Endothelial cell (in vitro differentiated cells): ENCODE measurements at regions not wholly inside any gene's neighbourhood (a gene's known extent, or its start where the extent isn't known, plus 50 kb on each side); places are given as distances from the start of the nearest gene placed in this dataset.

Experiments
- DNase-seq: peaks from one replicate; pipeline ENCODE4 v3.0.0; 2021; ENCODE audit warnings: low spot score
- H3K27ac Mint-ChIP-seq: one replicate; pipeline ENCODE4 v1.8.0; 2021; ENCODE audit warnings: mixed read lengths, inconsistent platforms; ENCODE audit not compliant: unreplicated experiment
- H3K27me3 Mint-ChIP-seq: one replicate; pipeline ENCODE4 v1.8.0; 2021; ENCODE audit warnings: mild to moderate bottlenecking, moderate library complexity, mixed read lengths, inconsistent platforms; ENCODE audit not compliant: unreplicated experiment
- H3K36me3 Mint-ChIP-seq: one replicate; pipeline ENCODE4 v1.8.0; 2021; ENCODE audit warnings: mild to moderate bottlenecking, low read depth, mixed read lengths, inconsistent platforms; ENCODE audit not compliant: unreplicated experiment
- H3K4me1 Mint-ChIP-seq: one replicate; pipeline ENCODE4 v1.8.0; 2021; ENCODE audit warnings: mild to moderate bottlenecking, mixed read lengths, inconsistent platforms; ENCODE audit not compliant: unreplicated experiment
- H3K4me3 Mint-ChIP-seq: one replicate; pipeline ENCODE4 v1.8.0; 2021; ENCODE audit warnings: mild to moderate bottlenecking, mixed read lengths, inconsistent platforms; ENCODE audit not compliant: unreplicated experiment
- H3K9me3 Mint-ChIP-seq: one replicate; pipeline ENCODE4 v1.8.0; 2021; ENCODE audit warnings: mixed read lengths, inconsistent platforms; ENCODE audit not compliant: unreplicated experiment
- TF ChIP-seq, protein P1 (sequence below): fragments of 200-600 bp; sonication (generic); IDR thresholded peaks from one replicate; pipeline ENCODE4 v1.5.0; 2021; ENCODE audit warnings: antibody characterized with exemption; ENCODE audit not compliant: unreplicated experiment

DNA sequence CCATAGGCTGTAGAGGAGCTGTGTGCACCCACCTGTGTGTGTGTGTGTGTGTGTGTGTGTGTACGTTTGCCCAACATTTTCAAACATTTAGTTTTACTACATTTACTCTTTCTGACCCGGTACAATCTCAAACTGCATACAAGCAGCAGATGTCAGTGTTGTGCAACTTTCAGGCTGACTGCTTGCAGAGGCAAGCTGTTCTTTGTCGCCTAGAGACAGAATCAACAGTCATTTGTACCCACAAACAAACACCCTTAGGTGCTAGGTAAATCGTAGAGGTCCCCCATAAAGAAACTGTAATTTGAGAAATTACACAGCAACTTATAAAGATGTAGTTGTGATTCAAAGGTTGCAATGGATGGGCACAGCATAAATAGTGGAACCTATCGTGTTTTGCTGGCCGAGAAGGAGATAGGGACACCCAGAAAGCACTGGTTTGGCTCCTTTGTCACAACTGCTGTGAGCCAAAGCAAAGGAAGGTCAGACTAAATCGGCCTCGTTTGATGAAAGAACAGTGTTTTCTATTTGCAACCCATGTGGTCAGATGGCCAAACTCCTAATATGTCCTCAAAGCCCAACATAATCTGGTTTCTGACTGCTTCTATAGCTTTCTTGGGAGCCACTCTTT lies 478.4 kb downstream of the TOX3 start:
- Mint-ChIP-seq H3K4me3 (no peak overlapping the region), H3K4me1 (peaks cover 14% of the 10 kb centered on the region), H3K27me3 (no peaks in the 10 kb centered on the region), H3K36me3 (no peaks in the 10 kb centered on the region), H3K9me3 (no peaks in the 10 kb centered on the region), H3K27ac (peak overlapping the region; percentile 67)
- DNase-seq = peak; percentile 42
- TF ChIP-seq, protein P1, sequence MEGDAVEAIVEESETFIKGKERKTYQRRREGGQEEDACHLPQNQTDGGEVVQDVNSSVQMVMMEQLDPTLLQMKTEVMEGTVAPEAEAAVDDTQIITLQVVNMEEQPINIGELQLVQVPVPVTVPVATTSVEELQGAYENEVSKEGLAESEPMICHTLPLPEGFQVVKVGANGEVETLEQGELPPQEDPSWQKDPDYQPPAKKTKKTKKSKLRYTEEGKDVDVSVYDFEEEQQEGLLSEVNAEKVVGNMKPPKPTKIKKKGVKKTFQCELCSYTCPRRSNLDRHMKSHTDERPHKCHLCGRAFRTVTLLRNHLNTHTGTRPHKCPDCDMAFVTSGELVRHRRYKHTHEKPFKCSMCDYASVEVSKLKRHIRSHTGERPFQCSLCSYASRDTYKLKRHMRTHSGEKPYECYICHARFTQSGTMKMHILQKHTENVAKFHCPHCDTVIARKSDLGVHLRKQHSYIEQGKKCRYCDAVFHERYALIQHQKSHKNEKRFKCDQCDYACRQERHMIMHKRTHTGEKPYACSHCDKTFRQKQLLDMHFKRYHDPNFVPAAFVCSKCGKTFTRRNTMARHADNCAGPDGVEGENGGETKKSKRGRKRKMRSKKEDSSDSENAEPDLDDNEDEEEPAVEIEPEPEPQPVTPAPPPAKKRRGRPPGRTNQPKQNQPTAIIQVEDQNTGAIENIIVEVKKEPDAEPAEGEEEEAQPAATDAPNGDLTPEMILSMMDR = no peak

DNA sequence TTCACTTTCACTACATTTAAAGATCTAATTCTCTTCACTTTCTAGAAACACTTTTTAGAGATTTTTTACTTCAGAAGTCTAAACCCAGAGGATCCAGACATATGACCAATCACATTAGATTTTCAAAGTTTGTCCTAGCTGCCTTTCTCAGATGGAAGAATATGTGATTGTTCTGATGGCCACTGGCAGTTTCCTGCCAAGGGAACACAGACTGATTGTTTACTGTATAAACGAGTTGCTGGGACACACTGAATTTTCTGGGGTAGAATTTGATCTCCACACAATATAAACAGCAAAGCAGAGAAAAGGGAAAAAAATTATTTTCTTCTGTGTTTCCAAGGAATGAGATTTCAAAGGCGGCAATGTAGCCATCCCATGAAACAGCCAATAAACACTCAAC lies 480.0 kb downstream of the TOX3 start:
- H3K36me3 Mint-ChIP-seq = no peaks in the 10 kb centered on the region
- peak overlapping the region; percentile 85 for H3K27ac Mint-ChIP-seq
- DNase-seq = no peak
- peaks cover 8% of the 10 kb centered on the region for H3K4me1 Mint-ChIP-seq
- no peak overlapping the region for H3K4me3 Mint-ChIP-seq
- TF ChIP-seq, protein P1 = no peak
- H3K9me3 Mint-ChIP-seq = no peaks in the 10 kb centered on the region
- H3K27me3 Mint-ChIP-seq = no peaks in the 10 kb centered on the region

DNA sequence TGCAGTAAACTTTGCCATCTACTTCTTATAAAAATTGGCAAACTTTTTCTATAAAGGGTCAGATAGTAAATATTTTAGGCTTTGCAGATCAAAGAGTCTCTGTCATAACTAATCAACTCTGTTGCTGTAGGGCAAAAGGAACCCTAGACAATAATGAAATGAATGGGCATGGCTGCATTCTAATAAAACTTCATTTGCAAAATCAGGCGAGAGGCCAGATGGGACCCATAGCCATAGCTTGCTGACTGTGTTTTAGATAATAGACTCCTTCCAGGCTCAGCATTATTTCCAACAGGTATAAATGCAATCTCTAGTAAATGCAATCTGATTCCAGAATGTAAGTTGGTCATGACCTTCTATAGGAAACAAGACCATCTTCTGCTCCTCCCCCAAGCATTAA lies 490.7 kb downstream of the TOX3 start:
- H3K9me3 Mint-ChIP-seq = no peaks in the 10 kb centered on the region
- peaks cover 4% of the 10 kb centered on the region for H3K4me1 Mint-ChIP-seq
- no peak for DNase-seq
- H3K4me3 Mint-ChIP-seq = no peak overlapping the region
- H3K27me3 Mint-ChIP-seq = no peaks in the 10 kb centered on the region
- no peaks in the 10 kb centered on the region for H3K36me3 Mint-ChIP-seq
- no peak overlapping the region for H3K27ac Mint-ChIP-seq
- TF ChIP-seq, protein P1 = no peak

DNA sequence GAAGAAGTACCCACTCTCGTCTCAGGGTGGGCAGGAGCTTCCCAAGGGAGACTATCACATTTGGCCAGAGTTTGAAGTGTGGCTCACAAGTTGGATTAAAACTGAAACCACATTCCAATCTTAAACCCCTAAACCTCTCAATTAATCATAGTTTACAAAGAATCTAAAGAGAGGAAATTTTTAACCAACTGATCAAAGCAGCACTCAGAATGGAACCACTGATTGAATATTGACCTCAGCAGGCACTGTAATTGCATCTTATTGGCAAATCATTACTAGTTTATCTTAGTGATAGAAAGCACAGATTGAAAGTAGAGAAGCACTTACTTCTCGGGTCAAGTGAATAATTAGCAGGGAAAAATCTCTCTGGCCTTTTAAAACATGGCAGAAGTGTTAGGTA lies 491.6 kb downstream of the TOX3 start:
- Mint-ChIP-seq H3K4me1 (peaks cover 4% of the 10 kb centered on the region), H3K27ac (no peak overlapping the region), H3K4me3 (no peak overlapping the region), H3K27me3 (no peaks in the 10 kb centered on the region), H3K36me3 (no peaks in the 10 kb centered on the region), H3K9me3 (no peaks in the 10 kb centered on the region)
- TF ChIP-seq, protein P1 = no peak
- DNase-seq = no peak

DNA sequence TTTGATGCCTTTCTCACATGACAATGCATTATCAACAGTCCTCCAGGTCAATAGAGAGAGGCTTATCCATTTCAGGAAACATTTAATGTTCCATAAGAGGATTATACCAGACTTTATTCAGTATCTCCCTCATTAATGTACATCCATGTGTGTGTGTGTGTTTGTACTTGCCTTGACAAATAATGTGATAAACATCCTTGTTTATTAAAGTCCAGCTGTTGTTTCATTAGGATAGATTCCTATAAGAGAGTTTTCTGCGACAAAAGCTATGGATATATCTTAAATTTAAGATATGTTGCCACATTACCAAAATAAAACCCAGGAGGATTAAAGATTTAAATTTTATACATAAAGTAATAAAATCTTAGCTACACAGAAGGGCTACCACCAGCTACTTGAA lies 492.6 kb downstream of the TOX3 start:
- Mint-ChIP-seq H3K9me3 (no peaks in the 10 kb centered on the region), H3K27me3 (no peaks in the 10 kb centered on the region), H3K36me3 (no peaks in the 10 kb centered on the region), H3K4me1 (peaks cover 4% of the 10 kb centered on the region), H3K4me3 (no peak overlapping the region), H3K27ac (no peak overlapping the region)
- TF ChIP-seq, protein P1 = no peak
- no peak for DNase-seq
